Endothelial cell of umbilical vein (primary cell): ENCODE measurements at regions not wholly inside any gene's neighbourhood (a gene's known extent, or its start where the extent isn't known, plus 50 kb on each side); places are given as distances from the start of the nearest gene placed in this dataset.

ENCODE experiments used
- BruUV-seq: library from RNA; stranded (reverse); fragments of 400-500 nt; replicated peaks from 2 replicates; lab custom pipeline; 2021; lab: Mats Ljungman, UMichigan
- CTCF ChIA-PET: fragments of 300-600, 350-600 bp; sonication (Branson Sonifier 250); formaldehyde crosslinking; loops from one replicate; lab custom pipeline; 2021; ENCODE audit warnings: antibody characterized with exemption, inconsistent platforms; lab: Charles Lee
- POLR2A ChIA-PET: fragments of 300-600, 350-600 bp; sonication (Branson Sonifier 250); formaldehyde crosslinking; loops from one replicate; lab custom pipeline; 2021; ENCODE audit warnings: antibody characterized with exemption, inconsistent platforms; lab: Charles Lee
- DNase-seq: peaks from one replicate; pipeline ENCODE4 v3.0.0-alpha.2; 2011; ENCODE audit warnings: low read depth, low spot score
- FAIRE-seq: peaks from 2 replicates; lab custom pipeline; 2011; peaks lifted over from hg19 to GRCh38; lab: Jason Lieb, UNC
- H2AFZ ChIP-seq: 2 replicates; pipeline ENCODE4 v1.6.0; 2012; ENCODE audit warnings: low read depth, low read length, control low read depth, inconsistent platforms
- H3K27ac ChIP-seq: 2 replicates; pipeline ENCODE4 v1.5.1; 2011; ENCODE audit warnings: low read depth, mild to moderate bottlenecking, control low read depth, low read length, moderate library complexity; ENCODE audit not compliant: insufficient read depth
- H3K27me3 ChIP-seq, 2 experiments: 2 replicates each; pipeline versions ENCODE4 v1.6.0 to v1.6.1; 2011; ENCODE audit warnings: low read length in 2 of 2, mixed read lengths in 1 of 2; ENCODE audit not compliant: control insufficient read depth in 2 of 2, insufficient read depth in 2 of 2
- H3K36me3 ChIP-seq, 2 experiments: 2 replicates in 1 of 2; 3 replicates in 1 of 2; pipeline ENCODE4 v1.5.1; 2011; ENCODE audit warnings: low read length in 2 of 2, mild to moderate bottlenecking in 1 of 2, moderate library complexity in 1 of 2; ENCODE audit not compliant: control insufficient read depth in 2 of 2, insufficient read depth in 2 of 2; ENCODE audit errors: extremely low read depth in 1 of 2
- H3K4me1 ChIP-seq: 3 replicates; pipeline ENCODE4 v1.5.1; 2011; ENCODE audit warnings: mild to moderate bottlenecking, low read length; ENCODE audit not compliant: control insufficient read depth, insufficient read depth; ENCODE audit errors: extremely low read depth
- H3K4me2 ChIP-seq: 2 replicates; pipeline ENCODE4 v1.6.1; 2011; ENCODE audit warnings: low read length, control low read depth, mixed read lengths; ENCODE audit not compliant: insufficient read depth
- H3K4me3 ChIP-seq, 3 experiments: fragments of 200-600 bp in 1 of 3; sonication (generic), shearing (Covaris generic) in 1 of 3; replicated peaks in 1 of 3; 2 replicates each; pipeline ENCODE4 v1.5.1; 2011 to 2016; ENCODE audit warnings: control low read depth in 3 of 3, low read length in 3 of 3, mild to moderate bottlenecking in 2 of 3, inconsistent platforms in 1 of 3, low read depth in 1 of 3, moderate library complexity in 1 of 3; ENCODE audit not compliant: insufficient read depth in 1 of 3
- H3K79me2 ChIP-seq: 2 replicates; pipeline ENCODE4 v1.6.0; 2012; ENCODE audit warnings: low read length, inconsistent platforms; ENCODE audit not compliant: control insufficient read depth, insufficient read depth
- H3K9ac ChIP-seq: replicated peaks from 2 replicates; pipeline ENCODE3; 2011; ENCODE audit warnings: low read length, control low read depth; ENCODE audit not compliant: insufficient read depth; ENCODE audit errors: extremely low read depth
- H3K9me1 ChIP-seq: replicated peaks from 3 replicates; pipeline ENCODE4 v1.6.0; 2011; ENCODE audit warnings: mild to moderate bottlenecking, low read length; ENCODE audit not compliant: control insufficient read depth, insufficient read depth; ENCODE audit errors: extremely low read depth
- H3K9me3 ChIP-seq: replicated peaks from 2 replicates; pipeline ENCODE4 v1.5.1; 2012; ENCODE audit warnings: low read length, inconsistent platforms; ENCODE audit not compliant: control insufficient read depth, insufficient read depth
- H4K20me1 ChIP-seq: replicated peaks from 2 replicates; pipeline ENCODE3; 2011; ENCODE audit warnings: mild to moderate bottlenecking, low read length; ENCODE audit not compliant: control insufficient read depth, insufficient read depth; ENCODE audit errors: extremely low read depth
- EZH2 ChIP-seq: IDR thresholded peaks from 2 replicates; pipeline ENCODE4 v1.6.1; 2012; ENCODE audit warnings: borderline replicate concordance, low read depth, mild to moderate bottlenecking, moderate library complexity, low read length, inconsistent platforms; ENCODE audit not compliant: severe bottlenecking
- FOS ChIP-seq: IDR thresholded peaks from 2 replicates; pipeline ENCODE4 v1.6.1; 2011; ENCODE audit warnings: mild to moderate bottlenecking, low read length, moderate library complexity, borderline replicate concordance; ENCODE audit not compliant: insufficient read depth
- GATA2 ChIP-seq: IDR thresholded peaks from 2 replicates; pipeline ENCODE4 v1.7.0; 2011; ENCODE audit warnings: low read depth, mild to moderate bottlenecking, moderate library complexity, mixed read lengths, low read length; ENCODE audit not compliant: insufficient read length, insufficient read depth
- JUN ChIP-seq: IDR thresholded peaks from 2 replicates; pipeline ENCODE4 v1.6.1; 2011; ENCODE audit warnings: borderline replicate concordance, low read depth; ENCODE audit not compliant: insufficient read length, insufficient read depth
- MAX ChIP-seq: IDR thresholded peaks from 2 replicates; pipeline ENCODE4 v1.6.1; 2011; ENCODE audit not compliant: insufficient read depth, insufficient read length
- MYC ChIP-seq: IDR thresholded peaks from one replicate; pipeline ENCODE4 v1.6.1; 2011; ENCODE audit warnings: mild to moderate bottlenecking, low read depth, low read length
- POLR2A ChIP-seq: IDR thresholded peaks from 2 replicates; pipeline ENCODE4 v1.6.1; 2012; ENCODE audit warnings: low read depth, mild to moderate bottlenecking, control low read depth, low read length
- POLR2AphosphoS5 ChIP-seq: IDR thresholded peaks from 2 replicates; pipeline ENCODE4 v1.6.1; 2012; ENCODE audit warnings: low read depth, mild to moderate bottlenecking, control low read depth, low read length, moderate library complexity; ENCODE audit not compliant: insufficient read depth
- dilution Hi-C: fragments of 300-500 bp; cut with MboI; formaldehyde crosslinking; loops from one replicate; pipeline ENCODE4 v1.15.0; 2019; ENCODE audit warnings: low sequenced_read_pairs; ENCODE audit not compliant: extremely low pct_ligation_motif_present
- intact Hi-C: fragments of 100-400 bp; cut with micrococcal nuclease; formaldehyde crosslinking; loops from one replicate; pipeline ENCODE4 v1.10.0; 2022
- TF ChIP-seq, protein P1 (sequence below), 2 donors: IDR thresholded peaks; 1 replicate in 1 of 2; 2 replicates in 1 of 2; pipeline ENCODE4 v1.5.1; 2011; ENCODE audit warnings: low read length in 2 of 2, mild to moderate bottlenecking in 2 of 2, moderate library complexity in 2 of 2, control low read depth in 1 of 2, inconsistent platforms in 1 of 2, low read depth in 1 of 2; ENCODE audit not compliant: insufficient read depth in 1 of 2; ENCODE audit errors: extremely low read depth in 1 of 2

GRCh38 chr17:6924208-6924607 is 71.6 kb upstream of the ALOX12 start:
- Histone ChIP-seq H3K36me3 (no peaks in the 10 kb centered on the region), H3K4me3 (no peak overlapping the region), H4K20me1 (no peaks in the 10 kb centered on the region), H3K9me3 (no peaks in the 10 kb centered on the region), H3K9me1 (no peaks in the 10 kb centered on the region), H3K4me2 (no peak overlapping the region), H3K9ac (no peak overlapping the region), H3K27me3 (peaks cover 16 to 44% of the 10 kb centered on the region in 2 experiments), H3K27ac (no peak overlapping the region), H3K79me2 (no peaks in the 10 kb centered on the region), H2AFZ (no peak overlapping the region), H3K4me1 (no peaks in the 10 kb centered on the region)
- DNase-seq (no peak), FAIRE-seq (no peak)
- BruUV-seq, result no TSS peak
- no peak for TF ChIP-seq FOS
- TF ChIP-seq GATA2, result no peak
- TF ChIP-seq EZH2, result no peak
- no peak for TF ChIP-seq JUN
- no peak for TF ChIP-seq POLR2A
- TF ChIP-seq, protein P1, sequence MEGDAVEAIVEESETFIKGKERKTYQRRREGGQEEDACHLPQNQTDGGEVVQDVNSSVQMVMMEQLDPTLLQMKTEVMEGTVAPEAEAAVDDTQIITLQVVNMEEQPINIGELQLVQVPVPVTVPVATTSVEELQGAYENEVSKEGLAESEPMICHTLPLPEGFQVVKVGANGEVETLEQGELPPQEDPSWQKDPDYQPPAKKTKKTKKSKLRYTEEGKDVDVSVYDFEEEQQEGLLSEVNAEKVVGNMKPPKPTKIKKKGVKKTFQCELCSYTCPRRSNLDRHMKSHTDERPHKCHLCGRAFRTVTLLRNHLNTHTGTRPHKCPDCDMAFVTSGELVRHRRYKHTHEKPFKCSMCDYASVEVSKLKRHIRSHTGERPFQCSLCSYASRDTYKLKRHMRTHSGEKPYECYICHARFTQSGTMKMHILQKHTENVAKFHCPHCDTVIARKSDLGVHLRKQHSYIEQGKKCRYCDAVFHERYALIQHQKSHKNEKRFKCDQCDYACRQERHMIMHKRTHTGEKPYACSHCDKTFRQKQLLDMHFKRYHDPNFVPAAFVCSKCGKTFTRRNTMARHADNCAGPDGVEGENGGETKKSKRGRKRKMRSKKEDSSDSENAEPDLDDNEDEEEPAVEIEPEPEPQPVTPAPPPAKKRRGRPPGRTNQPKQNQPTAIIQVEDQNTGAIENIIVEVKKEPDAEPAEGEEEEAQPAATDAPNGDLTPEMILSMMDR (IDR thresholded peaks at IDR 0.05; ENCODE audit: extremely low read depth in 1 of 2, insufficient read depth in 1 of 2, low read depth in 1 of 2, low read length in 2 of 2), result no peak
- TF ChIP-seq MAX, result no peak
- TF ChIP-seq MYC, result no peak
- TF ChIP-seq POLR2AphosphoS5, result no peak
- ChIA-PET CTCF (interaction anchor here (0.7 to 3.8 kb wide), 3 partner anchors 9 to 18 kb away, joined by 4 to 21 read pairs (median 6); no protein-coding TSS in a partner anchor), POLR2A (no interaction called here)
- intact Hi-C loops, result no loop called here
- dilution Hi-C loops, result no loop called here
